Endodermal cell (in vitro differentiated cells): ENCODE measurements at regions not wholly inside any gene's neighbourhood (a gene's known extent, or its start where the extent isn't known, plus 50 kb on each side); places are given as distances from the start of the nearest gene placed in this dataset.
"Not testable (repeated sequence)": the region's sequence is repeated elsewhere in the genome, so short reads cannot be mapped to it uniquely, and the experiment has no call there.

ENCODE experiments used
- DNase-seq: peaks from one replicate; pipeline ENCODE4 v3.0.0-alpha.2; 2017
- H3K27ac ChIP-seq: 2 replicates; pipeline ENCODE4 v1.5.1; 2013; ENCODE audit warnings: mild to moderate bottlenecking, low read depth, low read length, moderate library complexity
- H3K27me3 ChIP-seq: 2 replicates; pipeline ENCODE4 v1.6.1; 2013; ENCODE audit warnings: mild to moderate bottlenecking, low read length, moderate library complexity; ENCODE audit not compliant: insufficient read depth, control insufficient read depth, poor library complexity, severe bottlenecking
- H3K36me3 ChIP-seq: 2 replicates; pipeline ENCODE4 v1.7.0; 2013; ENCODE audit warnings: mild to moderate bottlenecking, low read length, moderate library complexity; ENCODE audit not compliant: control insufficient read depth, insufficient read depth
- H3K4me1 ChIP-seq: one replicate; pipeline ENCODE4 v1.7.0; 2013; ENCODE audit warnings: low read length; ENCODE audit not compliant: control insufficient read depth, insufficient read depth
- H3K4me3 ChIP-seq: 2 replicates; pipeline ENCODE4 v1.5.1; 2013; ENCODE audit warnings: mild to moderate bottlenecking, low read length, moderate library complexity
- H3K9ac ChIP-seq: 2 replicates; pipeline ENCODE4 v1.6.1; 2013; ENCODE audit warnings: mild to moderate bottlenecking, low read length, moderate library complexity; ENCODE audit not compliant: poor library complexity, severe bottlenecking; ENCODE audit errors: extremely low read depth
- H3K9me3 ChIP-seq: 2 replicates; pipeline ENCODE4 v1.6.1; 2013; ENCODE audit warnings: mild to moderate bottlenecking, low read length, moderate library complexity; ENCODE audit not compliant: control insufficient read depth
- H3K27ac Mint-ChIP-seq: 2 replicates; pipeline ENCODE4 v1.8.0; 2020; ENCODE audit warnings: mixed read lengths
- H3K27me3 Mint-ChIP-seq: 2 replicates; pipeline ENCODE4 v1.8.0; 2021; ENCODE audit warnings: mild to moderate bottlenecking, mixed read lengths; ENCODE audit not compliant: insufficient read depth
- H3K36me3 Mint-ChIP-seq: 2 replicates; pipeline ENCODE4 v1.8.0; 2020; ENCODE audit warnings: low read depth, mixed read lengths
- H3K4me1 Mint-ChIP-seq: 2 replicates; pipeline ENCODE4 v1.8.0; 2020; ENCODE audit warnings: mixed read lengths
- H3K4me3 Mint-ChIP-seq: 2 replicates; pipeline ENCODE4 v1.8.0; 2020; ENCODE audit warnings: mild to moderate bottlenecking, moderate library complexity, mixed read lengths
- H3K9me3 Mint-ChIP-seq: 2 replicates; pipeline ENCODE4 v1.8.0; 2020; ENCODE audit warnings: mild to moderate bottlenecking, mixed read lengths
- CTCF ChIP-seq: fragments of 200-600 bp; sonication (generic); conservative IDR thresholded peaks from 2 replicates; pipeline ENCODE4 v1.5.0; 2021; ENCODE audit warnings: antibody characterized with exemption, mild to moderate bottlenecking
- WGBS, 2 experiments: methylation state at CpG; one replicate each; pipeline versions ENCODE4 v1.1.5 to v1.1.7; 2013; ENCODE audit warnings: missing lambda C conversion rate in 2 of 2, mixed read lengths in 1 of 2; ENCODE audit not compliant: insufficient coverage in 1 of 2, insufficient read length in 1 of 2; 5-methylcytosine and 5-hydroxymethylcytosine counted together

GRCh38 chr17:5980941-5981340 is 89.2 kb upstream of the WSCD1 start:
- no peaks in the 10 kb centered on the region for H3K9me3 ChIP-seq
- H3K9me3 Mint-ChIP-seq, result no peaks in the 10 kb centered on the region
- H3K4me1 ChIP-seq, result no peaks in the 10 kb centered on the region
- no peak for TF ChIP-seq CTCF
- 83 to 90% methylated on average over 4 to 6 of the region's 6 CpGs for WGBS, 2 experiments
- no peak overlapping the region for H3K4me3 Mint-ChIP-seq
- H3K36me3 Mint-ChIP-seq, result no peaks in the 10 kb centered on the region
- H3K27me3 ChIP-seq, result peaks cover 31% of the 10 kb centered on the region
- DNase-seq, result no peak
- no peak overlapping the region for H3K9ac ChIP-seq
- H3K4me1 Mint-ChIP-seq, result no peaks in the 10 kb centered on the region
- no peak overlapping the region for H3K27ac Mint-ChIP-seq
- H3K4me3 ChIP-seq, result no peak overlapping the region
- peaks cover 65% of the 10 kb centered on the region for H3K27me3 Mint-ChIP-seq
- H3K36me3 ChIP-seq, result no peaks in the 10 kb centered on the region
- no peak overlapping the region for H3K27ac ChIP-seq

- Histone ChIP-seq H3K4me1 (no peaks in the 10 kb centered on the region), H3K9ac (no peak overlapping the region), H3K9me3 (no peaks in the 10 kb centered on the region)
Observed at GRCh38 chr17:5986644-5987043, 83.5 kb upstream of the WSCD1 start.

GRCh38 chr17:6000426-6000825 is 69.8 kb upstream of the WSCD1 start:
- Histone ChIP-seq H3K4me1 (no peaks in the 10 kb centered on the region), H3K27me3 (no peaks in the 10 kb centered on the region), H3K4me3 (no peak overlapping the region), H3K27ac (no peak overlapping the region), H3K36me3 (no peaks in the 10 kb centered on the region), H3K9me3 (no peaks in the 10 kb centered on the region), H3K9ac (no peak overlapping the region)
- Mint-ChIP-seq H3K9me3 (no peaks in the 10 kb centered on the region), H3K27ac (no peak overlapping the region), H3K27me3 (peaks cover 20% of the 10 kb centered on the region), H3K4me3 (no peak overlapping the region), H3K36me3 (no peaks in the 10 kb centered on the region), H3K4me1 (no peaks in the 10 kb centered on the region)
- no peak for TF ChIP-seq CTCF
- DNase-seq, result no peak
- 91 to 96% methylated on average over 3 to 4 of the region's 4 CpGs for WGBS, 2 experiments

More at GRCh38 chr17:5986644-5987043, 83.5 kb upstream of the WSCD1 start:
- Histone ChIP-seq H3K27me3 (no peaks in the 10 kb centered on the region), H3K27ac (no peak overlapping the region), H3K36me3 (no peaks in the 10 kb centered on the region), H3K4me3 (no peak overlapping the region)
- no peak for DNase-seq
- Mint-ChIP-seq H3K9me3 (no peaks in the 10 kb centered on the region), H3K27ac (no peak overlapping the region), H3K36me3 (no peaks in the 10 kb centered on the region), H3K4me1 (no peaks in the 10 kb centered on the region), H3K4me3 (no peak overlapping the region), H3K27me3 (peaks cover 27% of the 10 kb centered on the region)
- no peak for TF ChIP-seq CTCF
- WGBS, 2 experiments, result 93% methylated on average over 2 of the region's 2 CpGs; no CpG with 5 or more reads in 1 of the 2 experiments

GRCh38 chr17:6003221-6003620 is 67.0 kb upstream of the WSCD1 start:
- not testable (repeated sequence) for H3K4me1 ChIP-seq, H3K9me3 Mint-ChIP-seq, H3K9ac ChIP-seq, H3K36me3 ChIP-seq, H3K27ac Mint-ChIP-seq, H3K4me3 ChIP-seq, H3K9me3 ChIP-seq, H3K27me3 ChIP-seq, H3K4me1 Mint-ChIP-seq, H3K27ac ChIP-seq, H3K36me3 Mint-ChIP-seq, DNase-seq, H3K4me3 Mint-ChIP-seq
- H3K27me3 Mint-ChIP-seq, result peaks cover 11% of the 10 kb centered on the region
- 90 to 100% methylated on average over 1 to 6 of the region's 6 CpGs for WGBS, 2 experiments
